A172 (cell line): ENCODE measurements at regions not wholly inside any gene's neighbourhood (a gene's known extent, or its start where the extent isn't known, plus 50 kb on each side); places are given as distances from the start of the nearest gene placed in this dataset.

ENCODE experiments used
- DNase-seq: peaks from one replicate; pipeline ENCODE4 v3.0.0-alpha.2; 2015; ENCODE audit warnings: low spot score

- no peak for DNase-seq
These were observed 153.2 kb upstream of the HMCN1 start for GRCh38 chr1:185581020-185581419.

GRCh38 chr1:185578293-185578692, 155.9 kb upstream of the HMCN1 start:
- no peak for DNase-seq

GRCh38 chr1:185574139-185574875, 159.9 kb upstream of the HMCN1 start:
- DNase-seq = peak; percentile 50

GRCh38 chr1:185573677-185574076, 160.5 kb upstream of the HMCN1 start:
- DNase-seq = no peak

- DNase-seq = no peak
These were observed 161.0 kb upstream of the HMCN1 start for GRCh38 chr1:185573162-185573561.

GRCh38 chr1:185570962-185571361, 163.2 kb upstream of the HMCN1 start:
- DNase-seq = no peak

GRCh38 chr1:185568155-185569123, 165.8 kb upstream of the HMCN1 start:
- no peak for DNase-seq

- no peak for DNase-seq
These were observed 166.8 kb upstream of the HMCN1 start for GRCh38 chr1:185567440-185567839.

GRCh38 chr1:185566995-185567394, 167.2 kb upstream of the HMCN1 start:
- peak; percentile 48 for DNase-seq

GRCh38 chr1:185565302-185565701, 168.9 kb upstream of the HMCN1 start:
- peak; percentile 83 for DNase-seq

- DNase-seq = no peak
These were observed 169.4 kb upstream of the HMCN1 start for GRCh38 chr1:185564816-185565215.

GRCh38 chr1:185562461-185563359, 171.5 kb upstream of the HMCN1 start:
- DNase-seq = no peak

GRCh38 chr1:185561629-185562028, 172.6 kb upstream of the HMCN1 start:
- peak; percentile 70 for DNase-seq

GRCh38 chr1:185560760-185561159, 173.4 kb upstream of the HMCN1 start:
- no peak for DNase-seq

- DNase-seq = peak; percentile 67
These were observed 174.4 kb upstream of the HMCN1 start for GRCh38 chr1:185559684-185560331.

GRCh38 chr1:185559151-185559550, 175.0 kb upstream of the HMCN1 start:
- no peak for DNase-seq

GRCh38 chr1:185556561-185556960, 177.6 kb upstream of the HMCN1 start:
- no peak for DNase-seq

- DNase-seq = no peak
These were observed 178.4 kb upstream of the HMCN1 start for GRCh38 chr1:185555743-185556142.

GRCh38 chr1:185551008-185551407, 183.2 kb upstream of the HMCN1 start:
- DNase-seq = no peak

- no peak for DNase-seq
These were observed 184.3 kb upstream of the HMCN1 start for GRCh38 chr1:185549906-185550305.

- DNase-seq = no peak
These were observed 188.2 kb upstream of the HMCN1 start for GRCh38 chr1:185546029-185546428.
